ENCODE measurements at regions not wholly inside any gene's neighbourhood (a gene's known extent, or its start where the extent isn't known, plus 50 kb on each side); places are given as distances from the start of the nearest gene placed in this dataset.
"Not testable (repeated sequence)": the region's sequence is repeated elsewhere in the genome, so short reads cannot be mapped to it uniquely, and the experiment has no call there.

DNA sequence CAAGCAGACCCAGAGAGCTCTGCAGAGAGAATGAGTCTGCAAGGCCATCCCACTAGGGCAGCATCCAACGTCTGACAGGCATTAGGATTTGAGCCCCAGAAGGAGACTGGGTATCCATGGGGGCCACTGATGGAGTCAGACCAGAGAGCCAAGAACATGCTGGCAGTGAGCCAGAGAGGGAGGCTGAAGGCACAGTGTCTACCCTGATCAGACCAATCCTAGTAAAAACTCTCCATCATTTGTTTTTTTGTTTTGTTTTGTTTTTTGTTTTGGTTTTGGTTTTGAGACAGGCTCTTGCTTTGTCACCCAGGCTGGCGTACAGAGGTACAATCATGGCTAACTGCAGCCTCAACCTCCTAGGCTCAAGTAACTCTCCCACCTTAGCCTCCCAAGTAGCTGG lies 133.1 kb upstream of the LYZL2 start:
- DNase-seq = no peak

- no peak for DNase-seq
Measured at GRCh38 chr10:30759423-30759822, 129.9 kb upstream of the LYZL2 start.

DNA sequence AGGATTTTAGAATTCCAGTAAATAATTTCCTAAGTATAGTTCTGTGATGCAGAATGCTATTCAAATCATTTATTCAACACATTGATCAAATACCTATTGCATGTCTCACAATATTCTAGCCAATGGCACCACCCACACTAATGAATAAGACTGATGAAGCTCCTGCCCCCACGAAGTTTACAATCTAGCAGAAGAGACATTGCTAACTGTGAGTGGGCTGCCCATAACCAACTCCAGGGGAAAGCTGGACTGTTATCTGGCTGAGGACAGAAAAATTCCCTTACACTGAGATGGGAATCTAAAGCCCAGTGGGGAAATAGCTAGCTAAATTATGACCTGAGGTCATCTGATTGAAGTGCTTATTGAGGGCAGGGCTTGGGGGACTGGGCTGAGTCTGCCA lies 128.8 kb upstream of the LYZL2 start:
- DNase-seq = no peak

- no peak for DNase-seq
Measured at GRCh38 chr10:30756896-30757295, 127.3 kb upstream of the LYZL2 start.

- no peak for DNase-seq
Measured at GRCh38 chr10:30756151-30756550, 126.6 kb upstream of the LYZL2 start.

- DNase-seq = no peak
Measured at GRCh38 chr10:30755441-30755953, 125.9 kb upstream of the LYZL2 start.

- no peak for DNase-seq
Measured at GRCh38 chr10:30752481-30752881, 122.9 kb upstream of the LYZL2 start.

DNA sequence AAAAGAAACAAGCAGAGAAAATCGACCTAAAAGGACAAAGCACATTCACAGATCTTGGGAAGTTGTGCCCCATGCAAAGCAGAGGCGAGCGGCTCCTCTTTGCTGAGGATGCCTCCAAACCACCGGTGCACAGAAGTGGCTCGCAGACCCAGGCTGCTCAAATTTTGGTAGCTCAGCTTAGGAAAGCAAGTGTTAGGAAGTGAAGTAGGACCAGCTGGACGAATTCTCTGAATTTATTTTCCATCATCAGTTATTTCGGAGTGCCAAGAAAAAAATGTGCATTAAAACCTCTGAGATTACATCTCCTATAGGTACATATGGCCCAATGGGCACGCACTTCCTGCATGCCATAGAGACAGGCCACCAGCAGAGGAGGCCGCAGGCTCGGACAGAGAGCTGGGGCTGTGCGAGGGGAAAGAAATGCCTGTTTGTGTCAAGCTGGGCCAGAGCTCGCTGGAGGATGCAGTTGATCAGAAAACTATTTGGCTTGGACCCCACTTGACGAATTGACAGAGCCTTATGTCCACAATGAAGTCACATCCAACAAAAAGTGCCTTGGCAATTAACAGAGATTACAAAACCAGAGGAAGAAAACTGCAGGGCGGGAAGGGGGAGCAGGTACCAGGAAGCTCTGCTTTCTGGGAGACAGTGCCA lies 122.3 kb upstream of the LYZL2 start:
- DNase-seq = no peak

GRCh38 chr10:30750971-30751677 lies 121.6 kb upstream of the LYZL2 start:
- no peak for DNase-seq

GRCh38 chr10:30749385-30749784 lies 119.8 kb upstream of the LYZL2 start:
- DNase-seq = no peak

GRCh38 chr10:30748152-30748973 lies 118.8 kb upstream of the LYZL2 start:
- no peak for DNase-seq

DNA sequence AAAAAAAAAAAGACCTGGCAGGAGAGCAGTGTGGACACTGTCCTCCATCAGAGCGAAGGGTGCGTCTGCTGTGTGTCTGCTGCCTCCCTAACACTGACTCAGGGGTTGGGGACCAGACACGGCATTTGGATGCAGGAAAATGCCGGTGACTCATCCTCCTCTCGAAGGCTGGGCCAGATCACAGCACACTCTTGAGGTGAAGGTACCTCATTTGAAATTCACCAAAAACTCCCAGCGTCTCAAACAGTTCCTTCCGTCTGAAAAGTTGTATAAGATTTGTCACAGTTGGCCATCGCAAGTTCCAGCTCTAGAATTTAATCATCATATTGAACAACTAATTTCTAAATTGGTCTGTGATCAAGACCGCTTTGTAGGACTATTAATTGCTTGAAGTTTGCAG lies 118.1 kb upstream of the LYZL2 start:
- DNase-seq = no peak

GRCh38 chr10:30745953-30746352 lies 116.4 kb upstream of the LYZL2 start:
- DNase-seq = no peak

DNA sequence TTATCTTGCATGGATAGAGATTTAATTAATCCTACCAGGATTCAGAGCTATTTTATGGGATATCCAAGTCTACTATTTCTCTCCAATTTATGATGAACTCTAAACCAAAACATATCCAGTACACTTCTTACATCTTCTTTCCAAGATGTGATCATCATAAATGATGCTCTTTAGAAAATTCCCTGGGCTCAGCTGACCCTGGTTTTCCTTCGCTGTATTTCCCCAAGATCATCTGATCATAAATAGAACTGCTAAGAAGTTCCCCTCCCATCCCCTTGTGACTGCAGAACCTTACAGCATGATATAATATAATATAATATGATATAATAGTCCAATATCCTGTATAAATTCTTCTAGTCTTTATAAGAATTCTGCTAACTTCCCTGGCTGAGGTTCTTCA lies 114.6 kb upstream of the LYZL2 start:
- DNase-seq = no peak

DNA sequence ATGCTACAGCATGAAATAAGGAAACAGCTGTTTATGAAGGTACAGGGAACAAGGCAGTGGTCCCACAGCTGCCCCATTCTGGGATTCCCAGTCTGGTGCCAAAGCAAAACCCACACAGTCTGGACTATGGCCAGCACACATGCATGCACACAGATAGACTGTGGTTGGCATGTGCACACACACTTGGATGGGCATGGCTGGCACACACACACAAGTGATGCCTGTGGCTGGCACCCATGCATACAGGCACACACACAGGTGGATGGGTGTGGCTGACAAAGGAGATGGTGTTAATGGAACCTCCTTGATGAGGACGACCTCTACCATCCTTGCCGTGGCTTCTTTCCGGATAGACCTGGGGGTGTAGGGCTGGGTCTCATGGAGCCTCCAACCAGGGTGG lies 114.0 kb upstream of the LYZL2 start:
- no peak for DNase-seq

GRCh38 chr10:30742471-30742870 lies 112.9 kb upstream of the LYZL2 start:
- DNase-seq = no peak

- not testable (repeated sequence) for DNase-seq
Measured at GRCh38 chr10:30740774-30741173, 111.2 kb upstream of the LYZL2 start.

- no peak for DNase-seq
Measured at GRCh38 chr10:30738416-30738815, 108.9 kb upstream of the LYZL2 start.

DNA sequence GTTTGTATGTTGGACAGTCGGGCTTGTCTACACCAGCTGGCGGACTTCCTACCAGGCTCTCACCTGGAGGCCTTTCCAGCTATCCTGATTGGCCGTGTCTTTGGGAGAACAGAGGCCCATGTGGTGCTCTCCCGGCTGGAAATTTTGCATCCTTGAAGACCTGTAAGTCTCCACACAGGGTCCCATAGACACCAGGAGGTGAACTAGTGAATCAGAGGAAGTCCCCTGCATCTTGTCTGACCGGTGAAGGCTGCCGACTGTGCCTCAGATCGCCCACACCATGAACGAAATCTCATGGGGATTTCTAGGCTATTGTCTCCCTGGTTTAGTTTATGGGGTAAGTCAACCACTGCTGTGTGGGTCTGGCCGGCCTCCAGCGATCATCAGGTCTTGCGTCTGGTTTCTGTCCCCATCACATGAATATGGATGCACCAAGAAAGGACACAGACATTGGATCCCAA lies 108.4 kb upstream of the LYZL2 start:
- DNase-seq = no peak

GRCh38 chr10:30736685-30737232 lies 107.2 kb upstream of the LYZL2 start:
- DNase-seq = no peak

GRCh38 chr10:30734901-30735300 lies 105.3 kb upstream of the LYZL2 start:
- no peak for DNase-seq

- no peak for DNase-seq
Measured at GRCh38 chr10:30732671-30733070, 103.1 kb upstream of the LYZL2 start.

DNA sequence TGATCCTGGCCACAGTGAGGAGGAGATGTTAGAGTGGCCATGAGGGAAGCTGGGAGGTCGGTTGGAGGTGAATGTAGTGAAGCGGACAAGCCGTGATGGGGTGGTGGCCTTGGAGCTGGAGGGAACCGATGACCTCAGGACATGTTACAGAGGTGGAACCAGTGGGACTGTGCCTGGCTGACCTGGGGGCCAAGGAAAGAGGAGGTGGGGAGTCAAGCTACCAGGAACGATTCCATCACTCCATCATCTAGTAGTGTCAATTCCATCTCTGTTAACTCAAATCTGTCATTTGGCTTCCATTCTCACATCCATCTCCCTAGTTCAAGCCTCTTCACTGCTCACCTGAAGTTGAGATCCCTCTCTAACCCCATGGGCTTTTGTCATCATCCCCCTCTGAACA lies 102.4 kb upstream of the LYZL2 start:
- no peak for DNase-seq
